IPS-NIHi11 (cell line): ENCODE measurements at regions not wholly inside any gene's neighbourhood (a gene's known extent, or its start where the extent isn't known, plus 50 kb on each side); places are given as distances from the start of the nearest gene placed in this dataset.
"Not testable (repeated sequence)": the region's sequence is repeated elsewhere in the genome, so short reads cannot be mapped to it uniquely, and the experiment has no call there.

Experiments
- DNase-seq: peaks from one replicate; pipeline ENCODE4 v3.0.0; 2012; ENCODE audit warnings: mixed read lengths, low spot score

DNA sequence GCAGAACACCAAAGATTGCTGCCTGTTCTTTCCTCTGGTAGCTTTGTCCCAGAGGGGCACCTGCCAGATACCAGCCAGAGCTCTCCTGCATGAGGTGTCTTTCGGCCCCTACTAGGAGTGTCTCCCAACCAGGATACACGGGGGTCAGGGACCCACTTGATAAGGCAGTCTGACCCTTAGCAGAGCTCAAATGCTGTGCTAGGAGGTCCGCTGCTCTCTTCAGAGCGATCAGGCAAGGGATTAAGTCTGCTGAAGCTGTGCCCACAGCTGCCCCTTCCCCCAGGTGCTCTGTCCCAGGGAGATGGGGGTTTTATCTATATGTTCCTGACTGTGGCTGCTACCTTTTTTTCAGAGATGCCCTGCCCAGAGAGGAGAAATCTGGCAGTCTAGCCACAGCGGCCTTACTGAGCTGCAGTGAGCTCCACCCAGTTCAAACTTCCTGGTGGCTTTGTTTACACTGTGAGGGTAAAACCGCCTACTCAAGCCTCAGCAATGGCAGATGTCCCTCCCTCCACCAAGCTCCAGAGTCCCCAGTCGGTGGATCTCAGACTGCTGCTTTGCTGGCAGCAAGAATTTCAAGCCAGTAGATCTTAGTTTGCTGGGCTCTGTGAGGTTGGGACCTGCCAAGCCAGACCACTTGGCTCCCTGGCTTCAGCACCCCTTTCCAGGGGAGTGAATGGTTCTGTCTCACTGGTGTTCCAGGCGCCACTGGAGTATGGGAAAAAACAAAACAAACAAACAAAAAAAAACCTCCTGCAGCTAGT is 52.0 kb upstream of the TMTC2 start:
- not testable (repeated sequence) for DNase-seq

DNA sequence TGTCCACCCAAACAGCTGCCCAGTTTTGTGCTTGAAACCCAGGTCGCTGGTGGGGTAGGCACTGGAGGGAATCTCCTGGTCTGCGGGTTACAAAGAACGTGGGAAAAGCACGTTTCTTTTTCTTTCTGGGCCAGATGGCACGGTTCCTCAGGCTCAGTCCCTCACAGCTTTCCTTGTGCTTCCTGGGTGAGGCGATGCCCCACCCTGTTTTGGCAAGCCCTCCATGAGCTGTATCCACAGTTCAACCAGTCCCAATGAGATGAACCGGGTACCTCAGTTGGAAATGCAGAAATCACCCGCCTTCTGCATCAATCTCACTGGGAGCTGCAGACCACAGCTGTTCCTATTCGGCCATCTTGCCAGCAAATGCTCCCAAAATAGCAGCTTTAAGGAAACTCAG is 51.4 kb upstream of the TMTC2 start:
- no peak for DNase-seq
